ENCODE measurements at regions not wholly inside any gene's neighbourhood (a gene's known extent, or its start where the extent isn't known, plus 50 kb on each side); places are given as distances from the start of the nearest gene placed in this dataset.

DNA sequence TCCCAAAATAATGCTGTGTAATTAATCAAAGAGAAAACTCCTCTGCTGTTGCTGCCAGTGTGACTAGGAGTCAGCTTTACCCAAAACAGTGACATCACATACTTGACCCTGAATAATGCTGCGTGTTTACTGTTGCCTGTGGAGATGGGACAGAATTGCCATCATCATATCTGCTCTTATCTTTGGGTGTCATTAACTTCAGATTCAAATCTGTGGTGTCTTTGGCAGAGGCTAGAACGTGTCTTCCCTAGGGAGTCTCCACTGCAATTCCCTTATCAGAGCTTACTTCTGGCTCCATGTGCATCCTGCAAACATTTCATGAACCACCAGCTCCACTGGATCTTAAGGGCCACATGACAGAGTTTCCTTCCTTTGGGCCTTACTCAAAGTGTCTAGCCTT lies 88.9 kb upstream of the MRPS30 start:
- Histone ChIP-seq H2BK20ac (ENCODE audit: low read depth, low read length) (no peak overlapping the region), H3K36me3 (ENCODE audit: control insufficient read depth, insufficient read depth, low read length) (no peaks in the 10 kb centered on the region), H2BK120ac (ENCODE audit: low read depth, low read length) (no peak overlapping the region), H4K5ac (ENCODE audit: low read depth, low read length) (no peak overlapping the region), H3K79me1 (ENCODE audit: low read depth in 1 of 2, low read length in 2 of 2) (no peaks in the 10 kb centered on the region), H2AK9ac (replicated peaks; ENCODE audit: low read depth, low read length, poor library complexity) (no peak overlapping the region), H4K91ac (ENCODE audit: insufficient read depth, low read depth, low read length) (no peak overlapping the region), H2BK15ac (ENCODE audit: low read depth, low read length) (no peak overlapping the region), H3K9ac (ENCODE audit: low read depth, low read length) (no peak overlapping the region), H3K4me2 (ENCODE audit: low read depth, low read length) (no peak overlapping the region), H3K14ac (replicated peaks; ENCODE audit: low read depth, low read length) (no peak overlapping the region), H4K20me1 (ENCODE audit: insufficient read depth, low read length) (no peaks in the 10 kb centered on the region), H3K56ac (ENCODE audit: extremely low read depth, insufficient read depth, low read length) (no peak overlapping the region), H3K4ac (ENCODE audit: low read depth, low read length) (no peak overlapping the region), H4K8ac (ENCODE audit: low read depth in 2 of 2, low read length in 2 of 2) (no peak overlapping the region), H3K9me3 (ENCODE audit: control insufficient read depth, insufficient read depth, low read length) (no peaks in the 10 kb centered on the region), H2BK5ac (ENCODE audit: low read depth, low read length, poor library complexity, severe bottlenecking) (no peak overlapping the region), H2AFZ (replicated peaks; ENCODE audit: low read length, poor library complexity) (no peak overlapping the region), H3K27ac (ENCODE audit: insufficient read depth, low read length) (no peak overlapping the region), H3K18ac (ENCODE audit: low read depth, low read length) (no peak overlapping the region), H3K9me1 (ENCODE audit: insufficient read depth, low read length) (no peaks in the 10 kb centered on the region), H2AK5ac (ENCODE audit: low read depth, low read length) (no peak overlapping the region), H3K4me1 (ENCODE audit: control insufficient read depth, insufficient read depth, low read length) (no peaks in the 10 kb centered on the region), H3K4me3 (ENCODE audit: insufficient read depth, low read depth, low read length) (no peak overlapping the region), H3K27me3 (ENCODE audit: control insufficient read depth, insufficient read depth, low read length) (no peaks in the 10 kb centered on the region), H3K23ac (ENCODE audit: low read depth, low read length) (no peak overlapping the region)
- in situ Hi-C loops (cut with MboI; ENCODE audit: low sequenced_read_pairs) (no loop called here), dilution Hi-C loops (cut with HindIII; ENCODE audit: low sequenced_read_pairs, unreplicated experiment) (no loop called here), intact Hi-C loops (cut with micrococcal nuclease) (no loop called here)
- BruUV-seq (replicated peaks): no TSS peak
- no peak for DNase-seq
- no CpG with 5 or more reads among the region's 2 CpGs for WGBS, 2 experiments (ENCODE audit: extremely low coverage in 2 of 2, insufficient read length in 1 of 2)
- ChIA-PET CTCF (no interaction called here), POLR2A (ENCODE audit: unreplicated experiment) (no interaction called here)
- no peak for ATAC-seq (ENCODE audit: low read depth)
- TF ChIP-seq RAD21 (IDR thresholded peaks at IDR 0.05; ENCODE audit: low read length): no peak
- TF ChIP-seq, protein P1, sequence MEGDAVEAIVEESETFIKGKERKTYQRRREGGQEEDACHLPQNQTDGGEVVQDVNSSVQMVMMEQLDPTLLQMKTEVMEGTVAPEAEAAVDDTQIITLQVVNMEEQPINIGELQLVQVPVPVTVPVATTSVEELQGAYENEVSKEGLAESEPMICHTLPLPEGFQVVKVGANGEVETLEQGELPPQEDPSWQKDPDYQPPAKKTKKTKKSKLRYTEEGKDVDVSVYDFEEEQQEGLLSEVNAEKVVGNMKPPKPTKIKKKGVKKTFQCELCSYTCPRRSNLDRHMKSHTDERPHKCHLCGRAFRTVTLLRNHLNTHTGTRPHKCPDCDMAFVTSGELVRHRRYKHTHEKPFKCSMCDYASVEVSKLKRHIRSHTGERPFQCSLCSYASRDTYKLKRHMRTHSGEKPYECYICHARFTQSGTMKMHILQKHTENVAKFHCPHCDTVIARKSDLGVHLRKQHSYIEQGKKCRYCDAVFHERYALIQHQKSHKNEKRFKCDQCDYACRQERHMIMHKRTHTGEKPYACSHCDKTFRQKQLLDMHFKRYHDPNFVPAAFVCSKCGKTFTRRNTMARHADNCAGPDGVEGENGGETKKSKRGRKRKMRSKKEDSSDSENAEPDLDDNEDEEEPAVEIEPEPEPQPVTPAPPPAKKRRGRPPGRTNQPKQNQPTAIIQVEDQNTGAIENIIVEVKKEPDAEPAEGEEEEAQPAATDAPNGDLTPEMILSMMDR (conservative IDR thresholded peaks at IDR 0.05; ENCODE audit: low read depth, low read length): no peak
- no peak for TF ChIP-seq BHLHE40 (IDR thresholded peaks at IDR 0.05; ENCODE audit: low read depth, low read length)
- no peak for TF ChIP-seq RFX5 (IDR thresholded peaks at IDR 0.05; ENCODE audit: low read depth, low read length)
- TF ChIP-seq CHD1 (IDR thresholded peaks at IDR 0.05; ENCODE audit: low read depth, low read length): no peak
- TF ChIP-seq SMC3 (IDR thresholded peaks at IDR 0.05; ENCODE audit: low read depth, low read length): no peak
- no peak for TF ChIP-seq FOS (IDR thresholded peaks at IDR 0.05; ENCODE audit: low read depth, low read length)
- no peak for TF ChIP-seq MXI1 (IDR thresholded peaks at IDR 0.05; ENCODE audit: borderline replicate concordance, low read depth, low read length)
- TF ChIP-seq RCOR1 (IDR thresholded peaks at IDR 0.05; ENCODE audit: insufficient replicate concordance, low read length): no peak
- TF ChIP-seq MAFK (IDR thresholded peaks at IDR 0.05; ENCODE audit: low read depth, low read length): no peak
- TF ChIP-seq MAZ (IDR thresholded peaks at IDR 0.05; ENCODE audit: borderline replicate concordance, low read depth, low read length): no peak
- TF ChIP-seq, protein P2, sequence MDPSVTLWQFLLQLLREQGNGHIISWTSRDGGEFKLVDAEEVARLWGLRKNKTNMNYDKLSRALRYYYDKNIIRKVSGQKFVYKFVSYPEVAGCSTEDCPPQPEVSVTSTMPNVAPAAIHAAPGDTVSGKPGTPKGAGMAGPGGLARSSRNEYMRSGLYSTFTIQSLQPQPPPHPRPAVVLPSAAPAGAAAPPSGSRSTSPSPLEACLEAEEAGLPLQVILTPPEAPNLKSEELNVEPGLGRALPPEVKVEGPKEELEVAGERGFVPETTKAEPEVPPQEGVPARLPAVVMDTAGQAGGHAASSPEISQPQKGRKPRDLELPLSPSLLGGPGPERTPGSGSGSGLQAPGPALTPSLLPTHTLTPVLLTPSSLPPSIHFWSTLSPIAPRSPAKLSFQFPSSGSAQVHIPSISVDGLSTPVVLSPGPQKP (IDR thresholded peaks at IDR 0.05; ENCODE audit: borderline replicate concordance, low read depth, low read length): no peak
- no peak for TF ChIP-seq CEBPB (IDR thresholded peaks at IDR 0.05; ENCODE audit: low read depth, low read length)
- no peak for TF ChIP-seq NFE2L2 (IDR thresholded peaks at IDR 0.05; ENCODE audit: low read depth, low read length)
- TF ChIP-seq POLR2A (IDR thresholded peaks at IDR 0.05; ENCODE audit: low read depth, low read length): no peak
- no peak for TF ChIP-seq USF2 (IDR thresholded peaks at IDR 0.05; ENCODE audit: low read depth, low read length)

Data from IMR-90 (cell line).